Activated CD4-positive, alpha-beta T cell treated with anti-CD3 and anti-CD28 coated beads, Interleukin-2, amount 50 U/mL, for 16 hours (primary cell): ENCODE measurements at regions not wholly inside any gene's neighbourhood (a gene's known extent, or its start where the extent isn't known, plus 50 kb on each side); places are given as distances from the start of the nearest gene placed in this dataset.
"Not testable (repeated sequence)": the region's sequence is repeated elsewhere in the genome, so short reads cannot be mapped to it uniquely, and the experiment has no call there.

ENCODE experiments used
- DNase-seq: peaks from one replicate; pipeline ENCODE4 v3.0.0-alpha.2; 2020

- no peak for DNase-seq
Observed at GRCh38 chr12:74170645-74171477, 366.8 kb upstream of the ATXN7L3B start.

DNA sequence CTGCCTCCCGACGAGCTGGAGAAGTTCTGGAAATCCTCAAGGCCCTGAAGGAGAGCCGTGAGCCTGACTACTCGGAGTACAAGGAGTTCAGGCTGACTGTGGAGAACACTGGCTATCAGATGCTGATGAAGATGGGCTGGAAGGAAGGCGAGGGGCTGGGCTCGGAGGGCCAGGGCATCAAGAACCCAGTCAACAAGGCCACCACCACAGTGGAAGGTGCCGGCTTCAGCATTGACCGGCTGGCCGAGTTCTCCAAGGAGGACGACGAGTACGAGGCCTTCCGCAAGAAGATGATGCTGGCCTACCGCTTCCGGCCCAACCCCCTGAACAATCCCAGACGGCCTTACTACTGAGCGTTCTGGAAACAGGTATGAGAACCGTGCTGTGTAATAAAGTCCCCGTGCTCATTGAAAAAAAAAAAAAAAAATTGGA is 366.1 kb upstream of the ATXN7L3B start:
- DNase-seq: no peak

- DNase-seq: not testable (repeated sequence)
Observed at GRCh38 chr12:74174961-74175360, 362.7 kb upstream of the ATXN7L3B start.

GRCh38 chr12:74185360-74185759 is 352.3 kb upstream of the ATXN7L3B start:
- no peak for DNase-seq

GRCh38 chr12:74193191-74193590 is 344.4 kb upstream of the ATXN7L3B start:
- no peak for DNase-seq

DNA sequence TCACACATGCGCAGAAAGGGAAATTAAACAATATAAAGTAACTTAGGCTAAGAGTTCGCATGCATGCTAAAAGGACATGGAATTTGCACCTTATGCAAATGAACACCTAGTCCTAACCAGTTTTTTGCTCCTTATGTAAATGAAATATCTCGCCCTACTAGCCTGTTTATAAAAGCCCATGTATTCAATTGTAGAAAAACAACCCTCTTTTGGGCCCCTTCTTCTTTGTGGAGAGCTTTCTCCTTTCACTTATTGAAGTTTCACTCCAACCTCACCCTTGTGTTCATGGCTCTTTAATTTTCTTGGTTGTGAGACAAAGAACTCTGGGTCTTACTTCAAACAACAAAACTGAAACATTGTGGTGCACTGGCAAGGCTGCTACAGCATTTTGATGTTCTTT is 333.4 kb upstream of the ATXN7L3B start:
- DNase-seq: no peak

DNA sequence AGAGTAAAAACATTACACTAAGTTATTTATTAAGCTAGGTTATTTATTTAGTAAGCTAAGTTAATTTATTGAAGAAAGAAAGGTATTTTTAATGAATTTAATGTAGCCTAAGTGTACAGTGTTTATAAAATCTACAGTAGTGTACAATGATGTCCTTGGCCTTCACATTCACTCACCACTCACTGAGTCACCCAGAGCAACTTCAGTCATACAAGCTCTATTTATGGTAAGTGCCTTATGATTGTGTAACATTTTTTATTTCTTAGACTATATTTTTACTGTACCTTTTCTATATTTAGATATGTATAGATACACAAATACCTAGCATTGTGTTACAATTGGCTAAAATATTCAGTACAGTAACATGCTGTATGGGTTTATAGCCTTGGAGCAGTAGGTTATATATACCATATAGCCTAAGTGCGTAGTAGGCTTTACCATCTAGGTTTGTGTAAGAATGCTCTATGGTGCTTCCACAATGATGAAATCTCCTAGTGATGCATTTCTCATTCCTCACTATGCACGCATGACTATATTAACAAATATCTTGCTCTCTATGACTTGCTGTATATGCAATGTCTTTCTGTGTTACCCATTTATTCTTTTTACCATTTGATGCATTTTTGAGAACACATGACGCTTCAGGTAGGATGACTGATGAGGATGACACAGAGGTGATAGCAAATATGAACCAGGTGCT is 309.6 kb upstream of the ATXN7L3B start:
- no peak for DNase-seq

DNA sequence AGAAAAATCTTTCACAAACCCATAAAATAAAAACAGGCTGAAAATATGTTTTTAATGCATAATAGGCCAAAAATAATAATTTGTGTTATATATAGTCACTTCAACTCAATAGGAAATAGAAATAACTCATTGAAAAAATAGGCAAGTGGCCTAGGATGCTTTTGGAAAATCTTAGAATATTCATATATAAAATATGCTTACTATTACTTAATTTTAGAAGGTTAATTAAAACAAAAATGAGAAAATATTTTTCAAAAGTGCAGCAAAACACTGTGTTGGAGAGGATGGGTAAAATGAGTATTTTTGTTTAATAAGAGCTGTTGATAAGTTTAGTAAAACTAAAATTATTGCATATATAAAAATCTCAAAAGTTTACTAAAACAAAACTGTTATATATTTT is 308.0 kb upstream of the ATXN7L3B start:
- no peak for DNase-seq

- DNase-seq: no peak
Observed at GRCh38 chr12:74235342-74235741, 302.3 kb upstream of the ATXN7L3B start.

DNA sequence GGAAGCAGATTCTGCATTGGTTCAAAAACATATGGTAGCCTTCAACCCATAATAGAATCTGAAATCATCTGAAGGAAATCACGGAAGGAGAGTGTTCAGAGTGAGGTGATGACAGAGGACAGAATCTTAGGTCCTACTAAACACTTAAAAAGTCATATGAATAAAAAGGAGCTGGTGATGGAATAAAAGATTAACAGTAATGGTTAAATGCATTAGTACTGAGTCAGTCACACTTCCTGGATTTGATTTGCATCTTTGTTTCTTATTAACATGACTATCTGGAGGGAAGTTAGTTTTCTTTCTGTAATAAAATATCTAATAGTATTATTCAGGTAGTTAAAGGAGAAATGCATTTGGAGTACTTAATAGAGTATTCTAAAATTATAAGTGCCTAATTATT is 296.3 kb upstream of the ATXN7L3B start:
- no peak for DNase-seq

GRCh38 chr12:74242088-74242487 is 295.5 kb upstream of the ATXN7L3B start:
- DNase-seq: no peak

- no peak for DNase-seq
Observed at GRCh38 chr12:74245458-74245857, 292.2 kb upstream of the ATXN7L3B start.

DNA sequence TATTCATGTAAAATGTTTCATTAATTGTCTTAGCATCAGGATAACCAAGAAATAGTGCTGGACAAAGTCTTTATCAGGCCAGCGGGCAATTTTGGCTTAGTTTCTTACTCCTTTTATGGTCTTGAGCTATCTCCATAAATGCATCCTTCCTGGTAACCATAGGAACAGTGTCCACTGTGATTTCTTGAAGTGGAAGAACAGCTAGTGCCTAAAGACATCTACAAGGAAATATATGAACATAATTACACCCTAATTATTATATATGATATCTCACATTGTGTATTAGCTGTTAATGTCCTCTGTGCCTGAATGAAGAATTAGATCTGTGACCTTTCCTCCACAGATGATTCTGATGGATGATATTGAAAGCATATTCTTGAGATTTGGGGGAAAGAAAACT is 286.7 kb upstream of the ATXN7L3B start:
- no peak for DNase-seq

- DNase-seq: not testable (repeated sequence)
Observed at GRCh38 chr12:74253826-74254225, 283.8 kb upstream of the ATXN7L3B start.

DNA sequence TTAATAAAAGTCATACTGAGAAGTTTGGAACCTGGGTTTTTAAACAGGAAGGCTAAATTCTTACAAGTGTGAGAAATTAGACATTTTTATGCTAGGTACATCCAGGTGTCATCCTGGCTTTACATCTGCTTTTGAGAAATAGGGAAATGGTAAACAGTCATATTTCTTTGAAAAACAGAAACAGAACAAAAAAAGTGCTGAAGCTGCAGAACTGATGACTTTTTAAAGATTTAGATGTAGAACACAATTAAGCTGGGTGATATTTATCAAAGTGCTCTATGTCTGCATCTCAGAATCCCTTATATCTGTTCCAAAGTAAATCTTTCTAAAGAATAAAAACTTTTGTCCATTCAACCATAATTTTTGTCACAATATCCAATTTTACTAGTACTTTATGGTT is 282.9 kb upstream of the ATXN7L3B start:
- DNase-seq: no peak

- no peak for DNase-seq
Observed at GRCh38 chr12:74259199-74259598, 278.4 kb upstream of the ATXN7L3B start.

DNA sequence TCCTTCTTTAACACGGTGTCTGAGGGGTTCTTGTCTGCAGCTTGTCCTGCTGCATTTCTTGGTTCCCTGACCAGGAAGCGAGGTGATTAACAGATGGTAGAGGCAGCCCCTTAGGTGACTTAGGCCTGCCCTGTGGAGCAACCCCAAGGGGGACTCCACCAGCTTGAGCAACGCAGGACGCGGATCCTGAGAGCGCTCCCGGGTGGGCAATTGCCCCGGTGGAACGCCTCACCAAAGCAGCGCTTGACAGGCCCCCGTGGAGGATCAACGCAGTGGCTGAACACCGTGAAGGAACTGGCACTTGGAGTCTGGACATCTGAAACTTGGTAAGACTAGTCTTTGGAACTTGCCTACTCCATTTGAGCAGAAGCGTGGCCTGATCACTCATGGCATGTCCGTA is 272.9 kb upstream of the ATXN7L3B start:
- no peak for DNase-seq

DNA sequence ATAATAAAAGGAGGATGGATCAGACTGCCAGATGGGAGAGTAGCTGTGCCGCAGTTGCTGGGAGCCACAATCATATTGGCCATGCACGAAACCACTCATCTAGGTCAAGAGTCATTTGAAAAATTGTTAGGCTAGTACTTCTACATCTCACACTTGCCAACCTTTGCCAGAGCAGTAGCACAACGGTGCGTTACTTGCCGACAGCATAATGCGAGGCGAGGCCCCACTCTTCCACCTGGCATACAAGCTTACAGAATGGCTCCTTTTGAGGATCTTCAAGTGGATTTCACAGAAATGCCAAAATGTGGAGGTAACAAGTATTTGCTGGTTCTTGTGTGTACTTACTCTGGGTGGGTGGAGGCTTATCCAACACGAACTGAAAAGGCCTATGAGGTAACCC is 268.3 kb upstream of the ATXN7L3B start:
- DNase-seq: not testable (repeated sequence)

GRCh38 chr12:74280156-74280655 is 257.4 kb upstream of the ATXN7L3B start:
- no peak for DNase-seq

DNA sequence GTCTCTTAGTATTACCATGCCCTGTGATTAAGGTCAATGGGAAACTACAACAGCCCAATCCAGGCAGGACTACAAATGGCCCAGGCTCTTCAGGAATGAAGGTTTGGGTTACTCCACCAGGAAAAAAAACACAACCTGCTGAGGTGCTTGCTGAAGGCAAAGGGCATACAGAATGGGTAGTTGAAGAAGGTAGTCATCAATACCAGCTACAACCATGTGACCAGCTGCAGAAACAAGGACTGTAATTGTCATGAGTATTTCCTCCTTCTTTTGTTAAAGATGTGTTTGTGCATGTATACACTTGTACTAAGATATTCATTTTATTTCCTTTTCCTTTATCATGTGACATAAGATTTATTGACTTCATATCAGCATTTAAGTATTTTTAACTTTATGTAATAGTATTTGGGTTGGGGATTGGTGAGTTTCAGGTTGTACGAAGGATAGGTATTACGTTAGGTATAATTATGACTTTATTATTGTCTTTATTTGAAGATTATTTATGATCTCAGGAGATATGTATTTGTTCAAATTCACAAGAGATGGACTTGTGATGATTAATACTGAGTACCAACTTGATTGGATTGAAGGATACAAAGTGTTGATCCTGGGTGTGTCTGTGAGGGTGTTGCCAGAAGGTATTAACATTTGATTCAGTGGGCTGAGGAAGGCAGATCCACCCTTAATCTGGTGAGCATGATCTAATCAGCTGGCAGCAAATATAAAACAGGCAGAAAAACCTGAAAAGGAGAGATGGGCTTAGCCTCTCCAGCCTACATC is 256.0 kb upstream of the ATXN7L3B start:
- DNase-seq: not testable (repeated sequence)

DNA sequence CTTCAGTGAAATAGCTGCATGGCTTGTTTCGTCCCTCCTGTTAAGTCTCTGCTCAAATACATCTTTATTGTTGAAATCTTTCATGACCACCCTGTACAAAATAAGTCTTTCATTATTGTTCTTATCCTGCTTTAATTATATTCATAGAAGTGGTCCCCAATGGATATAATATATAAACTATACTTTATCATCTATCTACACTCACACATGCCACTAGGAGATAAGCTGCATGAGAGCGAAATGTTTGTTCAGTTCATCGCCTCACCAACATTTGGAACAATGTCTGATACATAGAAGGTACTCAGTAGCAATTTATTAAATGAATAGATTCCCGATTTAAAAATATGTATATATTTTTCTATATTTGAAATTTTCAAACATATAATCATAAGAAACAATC is 254.0 kb upstream of the ATXN7L3B start:
- no peak for DNase-seq

GRCh38 chr12:74285773-74286172 is 251.9 kb upstream of the ATXN7L3B start:
- no peak for DNase-seq

DNA sequence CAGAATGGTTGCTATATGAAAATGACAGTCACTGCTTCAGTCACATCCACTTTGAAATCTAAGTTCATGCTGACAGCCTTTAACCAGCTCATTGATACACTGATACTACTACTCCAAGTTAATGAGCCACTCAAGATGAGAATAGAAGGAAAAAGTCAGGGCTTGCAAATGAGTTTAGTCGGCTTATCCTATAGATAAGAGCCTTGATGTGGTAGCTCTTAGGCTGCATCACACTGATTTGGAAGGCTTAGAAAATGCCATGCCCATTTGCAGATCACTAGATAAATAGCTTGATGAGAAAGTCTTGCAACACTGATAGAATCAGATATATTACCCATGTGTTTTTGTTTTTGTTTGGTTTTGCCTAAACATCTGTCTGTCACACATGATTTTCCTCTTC is 251.4 kb upstream of the ATXN7L3B start:
- no peak for DNase-seq
